Activated CD4-positive, alpha-beta memory T cell treated with anti-CD3 and anti-CD28 coated beads, Interleukin-2, amount 10 ng/mL, durations not matched to agents 7 days and 5 days (primary cell): ENCODE measurements at regions not wholly inside any gene's neighbourhood (a gene's known extent, or its start where the extent isn't known, plus 50 kb on each side); places are given as distances from the start of the nearest gene placed in this dataset.

ENCODE experiments used
- CTCF ChIA-PET: fragments of 350-600 bp; sonication (Branson Sonifier 250); formaldehyde crosslinking; loops from one replicate; lab custom pipeline; 2021; ENCODE audit warnings: antibody characterized with exemption, inconsistent platforms; lab: Charles Lee
- POLR2A ChIA-PET: fragments of 350-600 bp; sonication (Branson Sonifier 250); formaldehyde crosslinking; loops from one replicate; lab custom pipeline; 2021; ENCODE audit warnings: antibody characterized with exemption; lab: Charles Lee
- DNase-seq: peaks from one replicate; pipeline ENCODE4 v3.0.0-alpha.2; 2020
- H3K27ac Mint-ChIP-seq: one replicate; pipeline ENCODE4 v1.8.0; 2021; ENCODE audit warnings: mild to moderate bottlenecking, mixed read lengths
- H3K27me3 Mint-ChIP-seq: one replicate; pipeline ENCODE4 v1.8.0; 2021; ENCODE audit warnings: mixed read lengths
- H3K36me3 Mint-ChIP-seq: one replicate; pipeline ENCODE4 v1.8.0; 2021; ENCODE audit warnings: low read depth, mixed read lengths
- H3K4me1 Mint-ChIP-seq: one replicate; pipeline ENCODE4 v1.8.0; 2021; ENCODE audit warnings: mixed read lengths
- H3K4me3 Mint-ChIP-seq: one replicate; pipeline ENCODE4 v1.8.0; 2021; ENCODE audit warnings: mild to moderate bottlenecking, mixed read lengths
- H3K9me3 Mint-ChIP-seq: one replicate; pipeline ENCODE4 v1.8.0; 2021; ENCODE audit warnings: mixed read lengths

- no peak for DNase-seq
- no peaks in the 10 kb centered on the region for H3K27me3 Mint-ChIP-seq
- no peak overlapping the region for H3K4me3 Mint-ChIP-seq
- no peaks in the 10 kb centered on the region for H3K36me3 Mint-ChIP-seq
- H3K27ac Mint-ChIP-seq: no peak overlapping the region
- POLR2A ChIA-PET: no interaction called here
- H3K9me3 Mint-ChIP-seq: peaks cover 9% of the 10 kb centered on the region
- CTCF ChIA-PET: no interaction called here
- H3K4me1 Mint-ChIP-seq: no peaks in the 10 kb centered on the region
Observed at GRCh38 chr18:40957533-40958070, 997.4 kb upstream of the PIK3C3 start.

- peaks cover 14% of the 10 kb centered on the region for H3K9me3 Mint-ChIP-seq
- H3K4me1 Mint-ChIP-seq: no peaks in the 10 kb centered on the region
- DNase-seq: no peak
- ChIA-PET CTCF (no interaction called here), POLR2A (no interaction called here)
- no peaks in the 10 kb centered on the region for H3K27me3 Mint-ChIP-seq
- H3K27ac Mint-ChIP-seq: no peak overlapping the region
- H3K36me3 Mint-ChIP-seq: no peaks in the 10 kb centered on the region
- H3K4me3 Mint-ChIP-seq: no peak overlapping the region
Observed at GRCh38 chr18:40956213-40956612, 998.8 kb upstream of the PIK3C3 start.

GRCh38 chr18:40955351-40955750 is 999.7 kb upstream of the PIK3C3 start:
- Mint-ChIP-seq H3K4me1 (no peaks in the 10 kb centered on the region), H3K36me3 (no peaks in the 10 kb centered on the region), H3K27me3 (no peaks in the 10 kb centered on the region), H3K4me3 (no peak overlapping the region), H3K9me3 (peaks cover 22% of the 10 kb centered on the region), H3K27ac (no peak overlapping the region)
- POLR2A ChIA-PET: no interaction called here
- CTCF ChIA-PET: no interaction called here
- no peak for DNase-seq

- H3K4me1 Mint-ChIP-seq: no peaks in the 10 kb centered on the region
- no peaks in the 10 kb centered on the region for H3K27me3 Mint-ChIP-seq
- H3K27ac Mint-ChIP-seq: no peak overlapping the region
- H3K4me3 Mint-ChIP-seq: no peak overlapping the region
- DNase-seq: no peak
- H3K36me3 Mint-ChIP-seq: no peaks in the 10 kb centered on the region
- CTCF ChIA-PET: no interaction called here
- peaks cover 28% of the 10 kb centered on the region for H3K9me3 Mint-ChIP-seq
- POLR2A ChIA-PET: no interaction called here
Observed at GRCh38 chr18:40949114-40949950, 1005.7 kb upstream of the PIK3C3 start.

GRCh38 chr18:40944576-40944975 is 1010.5 kb upstream of the PIK3C3 start:
- Mint-ChIP-seq H3K4me3 (no peak overlapping the region), H3K9me3 (peaks cover 19% of the 10 kb centered on the region), H3K27ac (no peak overlapping the region), H3K27me3 (no peaks in the 10 kb centered on the region), H3K4me1 (no peaks in the 10 kb centered on the region), H3K36me3 (no peaks in the 10 kb centered on the region)
- ChIA-PET CTCF (no interaction called here), POLR2A (no interaction called here)
- DNase-seq: no peak

GRCh38 chr18:40939656-40940515 is 1015.1 kb upstream of the PIK3C3 start:
- H3K27ac Mint-ChIP-seq: no peak overlapping the region
- ChIA-PET CTCF (no interaction called here), POLR2A (no interaction called here)
- no peak for DNase-seq
- H3K4me3 Mint-ChIP-seq: no peak overlapping the region
- H3K9me3 Mint-ChIP-seq: peaks cover 11% of the 10 kb centered on the region
- H3K27me3 Mint-ChIP-seq: no peaks in the 10 kb centered on the region
- H3K4me1 Mint-ChIP-seq: no peaks in the 10 kb centered on the region
- no peaks in the 10 kb centered on the region for H3K36me3 Mint-ChIP-seq

GRCh38 chr18:40938615-40939014 is 1016.4 kb upstream of the PIK3C3 start:
- H3K36me3 Mint-ChIP-seq: no peaks in the 10 kb centered on the region
- no peaks in the 10 kb centered on the region for H3K4me1 Mint-ChIP-seq
- CTCF ChIA-PET: no interaction called here
- POLR2A ChIA-PET: no interaction called here
- H3K27me3 Mint-ChIP-seq: no peaks in the 10 kb centered on the region
- DNase-seq: no peak
- no peak overlapping the region for H3K27ac Mint-ChIP-seq
- peaks cover 11% of the 10 kb centered on the region for H3K9me3 Mint-ChIP-seq
- H3K4me3 Mint-ChIP-seq: no peak overlapping the region

GRCh38 chr18:40937386-40937785 is 1017.6 kb upstream of the PIK3C3 start:
- POLR2A ChIA-PET: no interaction called here
- no peaks in the 10 kb centered on the region for H3K4me1 Mint-ChIP-seq
- H3K36me3 Mint-ChIP-seq: no peaks in the 10 kb centered on the region
- H3K27me3 Mint-ChIP-seq: no peaks in the 10 kb centered on the region
- H3K9me3 Mint-ChIP-seq: peaks cover 11% of the 10 kb centered on the region
- H3K4me3 Mint-ChIP-seq: no peak overlapping the region
- DNase-seq: no peak
- CTCF ChIA-PET: no interaction called here
- no peak overlapping the region for H3K27ac Mint-ChIP-seq

GRCh38 chr18:40935423-40935822 is 1019.6 kb upstream of the PIK3C3 start:
- Mint-ChIP-seq H3K4me1 (no peaks in the 10 kb centered on the region), H3K9me3 (peaks cover 9% of the 10 kb centered on the region), H3K27ac (no peak overlapping the region), H3K4me3 (no peak overlapping the region), H3K36me3 (no peaks in the 10 kb centered on the region), H3K27me3 (no peaks in the 10 kb centered on the region)
- ChIA-PET POLR2A (no interaction called here), CTCF (no interaction called here)
- DNase-seq: no peak

- no peaks in the 10 kb centered on the region for H3K4me1 Mint-ChIP-seq
- POLR2A ChIA-PET: no interaction called here
- H3K4me3 Mint-ChIP-seq: no peak overlapping the region
- H3K27me3 Mint-ChIP-seq: no peaks in the 10 kb centered on the region
- peaks cover 4% of the 10 kb centered on the region for H3K9me3 Mint-ChIP-seq
- H3K27ac Mint-ChIP-seq: no peak overlapping the region
- no peaks in the 10 kb centered on the region for H3K36me3 Mint-ChIP-seq
- CTCF ChIA-PET: no interaction called here
- no peak for DNase-seq
Observed at GRCh38 chr18:40932862-40933261, 1022.2 kb upstream of the PIK3C3 start.

GRCh38 chr18:40930211-40930882 is 1024.7 kb upstream of the PIK3C3 start:
- no peaks in the 10 kb centered on the region for H3K27me3 Mint-ChIP-seq
- CTCF ChIA-PET: no interaction called here
- no peak overlapping the region for H3K4me3 Mint-ChIP-seq

GRCh38 chr18:40929399-40929798 is 1025.6 kb upstream of the PIK3C3 start:
- no peak for DNase-seq
- Mint-ChIP-seq H3K4me3 (no peak overlapping the region), H3K27ac (no peak overlapping the region), H3K36me3 (no peaks in the 10 kb centered on the region), H3K4me1 (no peaks in the 10 kb centered on the region), H3K9me3 (peaks cover 4% of the 10 kb centered on the region), H3K27me3 (no peaks in the 10 kb centered on the region)
- POLR2A ChIA-PET: no interaction called here
- CTCF ChIA-PET: no interaction called here

More at GRCh38 chr18:40930211-40930882, 1024.7 kb upstream of the PIK3C3 start:
- Mint-ChIP-seq H3K4me1 (no peaks in the 10 kb centered on the region), H3K36me3 (no peaks in the 10 kb centered on the region), H3K9me3 (peaks cover 1% of the 10 kb centered on the region), H3K27ac (no peak overlapping the region)
- POLR2A ChIA-PET: no interaction called here
- DNase-seq: no peak

GRCh38 chr18:40926679-40927078 is 1028.4 kb upstream of the PIK3C3 start:
- H3K4me1 Mint-ChIP-seq: no peaks in the 10 kb centered on the region
- H3K27ac Mint-ChIP-seq: no peak overlapping the region
- no peaks in the 10 kb centered on the region for H3K27me3 Mint-ChIP-seq
- DNase-seq: no peak
- CTCF ChIA-PET: interaction anchor here (0.7 kb wide), 1 partner anchor 24 kb away, joined by 3 read pairs; no protein-coding TSS in a partner anchor
- H3K9me3 Mint-ChIP-seq: peaks cover 11% of the 10 kb centered on the region
- POLR2A ChIA-PET: no interaction called here
- H3K4me3 Mint-ChIP-seq: no peak overlapping the region
- no peaks in the 10 kb centered on the region for H3K36me3 Mint-ChIP-seq
